Stimulated activated CD8-positive, alpha-beta memory T cell treated with anti-CD3 and anti-CD28 coated beads, Interleukin-15, amount 100 ng/mL, for 24 hours (primary cell): ENCODE measurements at regions not wholly inside any gene's neighbourhood (a gene's known extent, or its start where the extent isn't known, plus 50 kb on each side); places are given as distances from the start of the nearest gene placed in this dataset.

Experiments
- DNase-seq: peaks from one replicate; pipeline ENCODE4 v3.0.0-alpha.2; 2020; ENCODE audit warnings: low read depth

- DNase-seq = no peak
These were observed 292.3 kb downstream of the ZNF621 start for GRCh38 chr3:40817017-40817416.

GRCh38 chr3:40821315-40821714 is 296.6 kb downstream of the ZNF621 start:
- DNase-seq = no peak

GRCh38 chr3:40827226-40827625 is 302.5 kb downstream of the ZNF621 start:
- DNase-seq = no peak

- DNase-seq = no peak
These were observed 303.4 kb downstream of the ZNF621 start for GRCh38 chr3:40827942-40828688.

- DNase-seq = no peak
These were observed 304.1 kb downstream of the ZNF621 start for GRCh38 chr3:40828741-40829415.

- no peak for DNase-seq
These were observed 305.1 kb downstream of the ZNF621 start for GRCh38 chr3:40829876-40830275.

GRCh38 chr3:40837300-40837699 is 312.5 kb downstream of the ZNF621 start:
- DNase-seq = no peak

- no peak for DNase-seq
These were observed 316.4 kb downstream of the ZNF621 start for GRCh38 chr3:40841131-40841530.

GRCh38 chr3:40841570-40842109 is 316.9 kb downstream of the ZNF621 start:
- no peak for DNase-seq

- DNase-seq = no peak
These were observed 318.0 kb downstream of the ZNF621 start for GRCh38 chr3:40842714-40843113.

- no peak for DNase-seq
These were observed 318.5 kb downstream of the ZNF621 start for GRCh38 chr3:40843208-40843624.

- no peak for DNase-seq
These were observed 319.2 kb downstream of the ZNF621 start for GRCh38 chr3:40843851-40844548.

GRCh38 chr3:40844896-40845295 is 320.1 kb downstream of the ZNF621 start:
- DNase-seq = no peak

GRCh38 chr3:40845447-40845846 is 320.7 kb downstream of the ZNF621 start:
- DNase-seq = no peak

- no peak for DNase-seq
These were observed 321.2 kb downstream of the ZNF621 start for GRCh38 chr3:40845916-40846315.

GRCh38 chr3:40846451-40846850 is 321.7 kb downstream of the ZNF621 start:
- no peak for DNase-seq

GRCh38 chr3:40847551-40847992 is 322.8 kb downstream of the ZNF621 start:
- no peak for DNase-seq

GRCh38 chr3:40848421-40848820 is 323.7 kb downstream of the ZNF621 start:
- DNase-seq = no peak

- no peak for DNase-seq
These were observed 326.1 kb downstream of the ZNF621 start for GRCh38 chr3:40850861-40851260.

GRCh38 chr3:40851836-40852235 is 327.1 kb downstream of the ZNF621 start:
- DNase-seq = no peak

- DNase-seq = no peak
These were observed 328.0 kb downstream of the ZNF621 start for GRCh38 chr3:40852712-40853111.

- DNase-seq = no peak
These were observed 328.7 kb downstream of the ZNF621 start for GRCh38 chr3:40853474-40853873.

GRCh38 chr3:40855871-40856270 is 331.1 kb downstream of the ZNF621 start:
- no peak for DNase-seq
